ENCODE measurements at regions not wholly inside any gene's neighbourhood (a gene's known extent, or its start where the extent isn't known, plus 50 kb on each side); places are given as distances from the start of the nearest gene placed in this dataset.

DNA sequence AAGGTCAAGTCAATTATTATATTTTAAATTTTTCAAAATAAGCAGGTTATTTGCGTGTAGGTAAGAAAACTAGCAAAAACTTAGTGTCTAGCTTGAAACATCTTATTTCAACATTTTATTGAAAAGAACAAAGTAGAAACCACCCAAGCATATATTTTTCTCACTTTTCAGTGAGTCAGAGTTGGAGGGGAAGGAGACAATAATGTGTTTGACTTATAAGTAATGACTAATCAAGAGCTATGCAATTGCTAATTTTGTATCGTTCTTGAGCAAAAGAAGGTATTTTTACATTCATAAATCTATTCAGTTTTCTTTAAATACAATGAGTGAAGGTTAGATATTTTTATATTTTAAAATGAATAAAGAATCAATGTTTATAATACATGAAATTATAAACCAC, 54.4 kb upstream of the P2RY1 start:
- DNase-seq: no peak

- DNase-seq: no peak
These were observed 49.9 kb upstream of the P2RY1 start for GRCh38 chr3:152785051-152785450.
